Breast epithelium (tissue), 3 donors: ENCODE measurements at regions not wholly inside any gene's neighbourhood (a gene's known extent, or its start where the extent isn't known, plus 50 kb on each side); places are given as distances from the start of the nearest gene placed in this dataset.

Source experiments
- CTCF ChIP-seq, 3 donors: fragments of 450-650 bp; IDR thresholded peaks; one replicate each; pipeline ENCODE4 v1.5.1; 2016 to 2017; ENCODE audit warnings: antibody characterized with exemption in 3 of 3, mild to moderate bottlenecking in 3 of 3, moderate library complexity in 3 of 3
- POLR2A ChIP-seq: fragments of 450-650 bp; IDR thresholded peaks from one replicate; pipeline ENCODE4 v1.6.1; 2016; ENCODE audit warnings: antibody characterized with exemption, mild to moderate bottlenecking, moderate library complexity

- TF ChIP-seq POLR2A (no peak), CTCF (IDR thresholded peaks at IDR 0.05) (no peak)
Measured at GRCh38 chr18:22550861-22551260, 133.1 kb upstream of the CTAGE1 start.
